ENCODE measurements at regions not wholly inside any gene's neighbourhood (a gene's known extent, or its start where the extent isn't known, plus 50 kb on each side); places are given as distances from the start of the nearest gene placed in this dataset.
"Not testable (repeated sequence)": the region's sequence is repeated elsewhere in the genome, so short reads cannot be mapped to it uniquely, and the experiment has no call there.

DNA sequence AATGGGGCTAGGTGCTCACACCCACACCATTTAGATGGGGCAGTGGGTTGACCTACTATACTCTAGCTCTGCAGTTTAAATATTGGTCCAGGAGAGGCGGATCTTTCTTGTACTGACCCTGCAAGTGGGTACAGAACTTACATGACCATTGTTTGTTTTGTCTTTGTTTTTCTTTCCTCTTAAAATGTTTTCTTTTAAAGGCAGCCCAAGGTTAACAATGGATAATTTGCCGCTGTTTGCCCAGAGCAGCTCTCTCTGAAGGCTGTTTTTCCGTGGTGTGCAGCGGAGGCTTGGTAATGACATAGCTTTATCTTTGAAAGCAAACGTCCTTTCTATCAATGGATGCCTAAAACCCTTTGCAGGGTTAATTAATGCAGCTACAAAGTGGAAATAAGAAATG is 133.3 kb upstream of the MEX3C start:
- no peak for DNase-seq

DNA sequence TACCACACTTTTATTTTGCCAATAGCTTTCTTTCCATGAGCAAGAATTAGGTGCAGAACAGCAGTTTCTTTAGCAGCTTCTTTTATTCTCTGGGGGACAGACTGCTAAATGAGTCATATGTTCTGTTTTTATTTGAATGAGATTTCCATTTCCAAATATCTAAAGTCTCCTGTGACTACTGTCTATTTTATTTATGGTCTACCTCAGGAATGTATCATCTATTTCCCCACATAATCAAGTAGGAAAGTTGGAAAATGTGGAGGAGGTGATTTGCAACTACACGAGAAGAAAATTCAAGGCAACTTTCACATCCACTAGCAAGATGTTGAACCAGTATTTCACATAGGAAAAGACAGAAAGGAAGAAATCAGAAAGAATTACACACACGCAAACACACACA is 139.9 kb upstream of the MEX3C start:
- no peak for DNase-seq

DNA sequence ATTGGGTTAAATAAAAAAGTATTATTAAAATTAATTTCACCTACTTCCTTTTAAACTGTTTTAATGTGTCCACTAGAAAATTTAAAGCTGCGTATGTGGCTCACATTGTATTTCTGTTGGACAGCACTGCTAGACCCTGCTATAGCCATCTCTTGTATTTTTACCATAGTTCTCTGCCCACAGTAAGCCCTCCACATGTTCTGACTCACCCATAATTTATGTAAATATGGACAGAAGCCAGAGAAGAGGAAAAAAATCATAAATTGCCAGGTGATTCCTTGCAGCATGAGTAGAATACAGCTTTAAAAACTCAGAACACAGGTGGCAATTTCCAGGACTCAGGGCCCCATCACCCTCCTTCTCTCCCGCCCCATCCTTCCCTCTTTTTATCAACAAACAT is 142.4 kb upstream of the MEX3C start:
- no peak for DNase-seq

DNA sequence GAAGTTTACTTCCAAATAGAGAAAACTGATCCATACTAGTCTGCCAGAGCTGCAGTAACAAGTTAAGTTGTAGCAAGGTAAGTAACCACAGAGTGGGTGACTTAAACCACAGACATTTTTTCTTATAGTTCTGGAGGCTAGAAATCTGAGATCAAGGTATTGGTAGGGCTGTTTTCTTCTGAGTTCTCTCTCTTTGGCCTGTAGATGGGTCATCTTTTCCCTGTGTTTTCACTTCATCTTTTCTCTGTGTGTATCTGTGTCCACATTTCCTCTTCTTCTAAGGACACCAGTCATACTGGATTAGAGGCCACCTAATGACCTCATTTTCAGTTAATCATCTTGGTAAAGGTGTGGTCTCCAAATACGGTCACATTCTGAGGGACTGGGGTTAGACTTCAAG is 142.9 kb upstream of the MEX3C start:
- no peak for DNase-seq

- DNase-seq, result no peak
Observed at GRCh38 chr18:51342815-51343214, 145.3 kb upstream of the MEX3C start.

DNA sequence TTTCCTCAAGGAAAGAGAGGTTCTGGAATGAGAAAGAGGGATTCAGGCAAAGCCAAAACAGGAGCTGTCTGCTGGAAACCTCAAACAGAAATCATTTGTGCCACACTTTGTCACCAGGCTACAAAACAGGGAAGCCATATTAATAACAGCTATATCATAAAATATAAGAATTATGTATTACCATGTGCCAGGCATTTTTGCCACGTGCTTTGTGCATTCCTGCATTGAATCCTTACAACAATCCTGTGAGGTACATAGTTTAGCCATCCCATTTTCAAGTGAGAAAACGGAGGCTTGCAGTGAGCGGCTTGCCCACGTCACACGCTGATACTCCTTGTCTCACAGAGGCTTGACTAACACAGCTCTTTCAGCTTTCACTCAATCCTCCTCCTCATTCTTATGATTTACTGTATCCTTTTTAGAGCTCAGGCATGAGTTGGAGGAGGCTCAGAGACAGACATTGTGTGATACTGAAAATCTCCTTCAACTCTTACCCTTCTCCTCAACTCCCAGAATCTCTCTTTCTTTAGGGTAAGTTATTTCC is 148.4 kb upstream of the MEX3C start:
- no peak for DNase-seq

- DNase-seq, result no peak
Observed at GRCh38 chr18:51346404-51346803, 148.9 kb upstream of the MEX3C start.

GRCh38 chr18:51350081-51350480 is 152.6 kb upstream of the MEX3C start:
- DNase-seq, result no peak

GRCh38 chr18:51355841-51356240 is 158.4 kb upstream of the MEX3C start:
- DNase-seq, result no peak

DNA sequence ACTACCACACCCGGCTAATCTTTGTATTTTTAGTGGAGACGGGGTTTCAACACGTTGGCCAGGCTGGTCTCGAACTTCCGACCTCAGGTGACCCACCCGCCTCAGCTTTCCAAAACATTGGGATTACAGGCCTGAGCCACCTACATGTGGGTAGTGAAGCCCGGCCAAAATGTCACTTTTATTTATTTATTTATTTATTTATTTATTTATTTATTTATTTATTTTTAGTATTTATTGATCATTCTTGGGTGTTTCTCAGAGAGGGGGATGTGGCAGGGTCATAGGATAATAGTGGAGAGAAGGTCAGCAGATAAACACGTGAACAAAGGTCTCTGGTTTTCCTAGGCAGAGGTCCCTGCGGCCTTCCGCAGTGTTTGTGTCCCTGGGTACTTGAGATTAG is 162.8 kb upstream of the MEX3C start:
- DNase-seq, result not testable (repeated sequence)

DNA sequence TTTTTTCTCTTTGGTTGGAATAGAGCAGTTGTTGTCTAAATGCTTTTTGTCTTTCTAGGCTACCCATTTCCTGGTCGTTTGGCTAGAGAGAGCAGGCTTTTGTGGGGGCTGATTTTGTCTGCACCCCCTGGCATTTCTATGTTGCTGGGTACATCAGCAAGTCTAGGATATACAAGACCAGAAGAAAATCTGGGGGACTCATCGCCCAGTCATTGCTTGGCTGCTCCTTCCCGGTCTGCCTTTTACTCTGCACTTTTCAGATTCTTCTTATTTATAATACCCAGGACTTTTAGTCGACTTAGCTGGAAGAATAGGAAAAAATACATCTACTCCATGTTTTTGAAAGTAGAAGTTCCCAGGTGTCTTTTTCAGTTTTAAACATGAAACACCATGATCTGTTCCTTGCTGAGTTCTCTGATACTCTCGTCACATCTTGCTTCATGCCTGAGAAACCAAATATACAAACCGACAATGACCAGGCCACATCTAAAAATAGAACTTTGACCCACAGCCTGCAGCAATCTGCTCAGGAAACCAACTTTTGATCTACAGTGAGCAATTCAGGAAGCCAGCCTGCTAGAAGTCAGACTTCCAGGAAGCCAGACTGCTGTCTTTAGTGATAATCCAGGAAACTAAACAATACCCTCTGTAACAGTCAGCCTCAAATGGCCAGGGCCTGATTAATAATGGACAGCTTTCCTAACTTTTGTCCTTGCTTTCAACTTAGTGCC is 163.8 kb upstream of the MEX3C start:
- no peak for DNase-seq

DNA sequence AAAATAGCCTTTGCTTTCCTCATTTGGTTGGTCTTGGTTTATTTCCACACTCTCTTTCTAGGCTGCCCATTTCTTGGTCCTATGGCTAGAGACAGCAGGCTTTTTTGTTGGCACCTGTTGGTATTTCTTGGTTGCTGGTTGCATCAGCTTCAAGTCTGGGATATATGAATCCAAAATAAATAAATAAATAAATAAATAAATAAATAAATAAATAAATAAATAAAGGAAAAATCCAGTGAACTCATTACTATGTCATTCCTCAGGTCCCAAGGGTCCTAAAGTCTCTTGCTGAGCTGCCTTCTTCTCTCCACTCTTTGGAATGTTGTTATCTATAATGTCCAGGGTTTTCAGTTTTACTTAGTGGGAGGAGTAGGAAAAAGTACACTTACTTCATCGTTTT is 165.9 kb upstream of the MEX3C start:
- DNase-seq, result no peak

DNA sequence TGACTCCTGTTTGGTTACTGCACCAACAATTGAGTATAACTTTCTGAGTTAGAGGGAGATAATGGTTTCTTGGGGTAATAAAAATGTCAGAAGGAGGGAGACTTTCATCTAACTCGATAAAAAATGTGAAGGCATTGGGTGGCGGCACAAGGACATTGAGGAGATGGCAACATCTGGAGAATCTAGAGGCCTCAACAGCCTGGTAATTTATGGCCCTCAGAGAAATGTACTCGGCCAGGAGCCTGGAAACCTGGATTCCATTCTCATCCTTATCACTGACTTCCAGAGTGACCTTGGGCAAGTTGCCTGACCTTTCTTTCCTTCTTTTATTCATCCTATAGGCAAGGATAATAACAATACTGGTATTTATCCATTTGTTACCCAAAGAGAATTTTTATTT is 173.5 kb upstream of the MEX3C start:
- no peak for DNase-seq

DNA sequence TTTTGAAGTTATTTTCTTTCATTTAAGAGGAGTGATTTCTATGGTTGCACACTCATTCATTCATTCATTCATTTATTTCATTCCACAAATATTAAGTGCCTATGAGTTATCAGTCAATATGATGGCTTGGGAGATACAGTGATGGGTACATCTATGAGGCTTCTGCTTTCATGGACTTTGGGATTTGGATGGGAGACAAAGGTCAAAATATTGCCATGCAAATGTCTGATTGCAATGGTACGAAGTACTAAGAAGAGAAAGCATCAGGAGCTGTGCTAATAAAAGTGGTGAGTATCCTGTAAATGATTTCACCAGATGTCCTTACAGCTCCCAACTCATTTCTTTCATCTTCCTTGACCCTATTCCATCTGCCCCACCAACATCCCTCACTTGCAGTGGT is 174.4 kb upstream of the MEX3C start:
- DNase-seq, result no peak

DNA sequence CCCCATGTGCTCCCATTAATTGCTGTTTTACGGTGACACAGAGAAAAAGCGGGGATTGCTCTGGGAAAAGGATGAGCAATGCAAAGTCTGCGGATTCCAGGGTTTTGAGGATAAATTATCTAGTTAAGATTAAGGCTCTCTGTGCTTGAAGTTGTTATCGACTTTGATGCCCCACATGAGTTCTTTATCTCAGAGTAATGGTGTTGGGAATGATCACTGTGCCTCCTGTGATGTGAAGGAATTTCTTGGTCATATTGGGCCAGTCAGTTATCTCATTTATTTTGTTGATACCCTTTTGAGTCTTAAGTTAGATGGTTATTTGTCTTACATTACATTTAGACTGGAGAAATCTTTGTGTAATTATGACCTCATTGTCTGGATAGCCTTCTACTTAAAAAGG is 184.6 kb upstream of the MEX3C start:
- no peak for DNase-seq

DNA sequence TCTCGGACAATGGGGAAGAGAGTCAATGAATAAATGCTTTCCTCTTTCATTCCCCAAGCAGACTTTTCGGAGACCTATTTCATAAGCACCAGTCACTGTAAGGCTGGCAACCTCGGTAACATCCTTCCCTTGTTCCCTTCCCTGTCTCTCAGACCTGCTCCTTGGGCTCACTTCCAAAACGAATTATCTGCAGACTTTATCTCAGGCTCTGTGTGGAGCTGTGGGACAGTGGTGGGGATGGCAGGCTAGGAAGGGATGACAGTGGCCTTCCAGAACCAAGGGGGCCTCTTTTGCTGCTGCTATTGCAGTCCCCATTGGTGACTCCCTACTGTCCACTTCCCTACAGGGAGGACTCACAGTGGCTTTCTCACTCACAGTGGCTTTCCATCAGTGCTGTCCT is 185.6 kb upstream of the MEX3C start:
- no peak for DNase-seq

DNA sequence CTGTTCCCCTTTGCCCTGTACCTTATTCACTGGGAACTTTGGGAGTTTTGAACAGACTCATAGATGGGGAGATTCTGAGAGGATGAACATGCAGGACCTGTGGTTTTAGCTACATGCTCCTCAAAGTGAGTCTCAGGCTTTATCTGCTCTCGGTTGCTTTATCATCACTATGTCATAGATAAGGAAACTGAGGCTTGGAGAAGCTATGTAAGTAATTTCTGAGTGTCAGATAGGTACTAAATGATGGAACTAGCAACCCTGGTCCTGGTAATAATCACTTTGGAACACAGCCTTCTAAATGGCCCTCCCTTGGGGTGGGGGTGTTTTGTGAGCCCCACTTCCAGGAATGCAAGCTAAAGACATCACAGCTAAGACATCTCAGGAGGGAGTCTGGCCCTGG is 186.2 kb upstream of the MEX3C start:
- no peak for DNase-seq

DNA sequence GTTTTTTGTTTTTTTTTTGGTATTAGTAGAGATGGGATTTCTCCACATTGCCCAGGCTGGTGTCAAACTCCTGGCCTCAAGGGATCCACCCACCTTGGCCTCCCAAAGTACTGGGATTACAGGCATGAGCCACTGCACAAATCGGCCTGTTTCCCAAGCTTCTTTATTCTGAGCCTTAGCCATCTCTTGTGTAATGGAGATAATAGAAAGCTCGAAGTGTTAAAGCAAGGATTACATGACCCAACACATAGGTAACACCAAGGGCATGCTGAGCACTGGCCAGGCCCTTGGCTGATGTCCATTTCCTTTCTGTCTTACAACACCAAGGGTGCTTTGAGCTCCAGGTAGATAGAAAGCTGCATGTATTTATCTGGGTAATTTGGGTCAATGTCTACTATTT is 187.8 kb upstream of the MEX3C start:
- DNase-seq, result no peak

GRCh38 chr18:51390702-51391101 is 193.2 kb upstream of the MEX3C start:
- DNase-seq, result no peak

DNA sequence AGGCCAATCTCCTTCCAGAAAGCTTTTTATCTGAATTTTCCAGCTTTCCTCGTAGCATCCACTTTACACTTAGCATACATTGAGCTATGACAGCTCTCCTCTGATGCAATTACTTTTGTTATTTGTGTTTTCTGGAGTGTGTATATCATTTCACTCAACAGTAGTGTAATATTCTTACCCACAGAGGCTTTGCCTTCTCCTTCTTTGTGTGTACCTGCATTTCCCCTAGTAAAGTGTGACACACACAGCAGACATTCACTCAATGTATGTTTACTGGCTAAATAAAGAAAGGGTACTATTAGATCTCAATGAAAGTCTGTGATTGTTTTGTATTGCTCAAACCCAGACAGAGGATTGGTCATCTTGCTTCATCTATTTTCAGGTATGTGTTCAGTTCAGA is 193.7 kb upstream of the MEX3C start:
- DNase-seq, result no peak

DNA sequence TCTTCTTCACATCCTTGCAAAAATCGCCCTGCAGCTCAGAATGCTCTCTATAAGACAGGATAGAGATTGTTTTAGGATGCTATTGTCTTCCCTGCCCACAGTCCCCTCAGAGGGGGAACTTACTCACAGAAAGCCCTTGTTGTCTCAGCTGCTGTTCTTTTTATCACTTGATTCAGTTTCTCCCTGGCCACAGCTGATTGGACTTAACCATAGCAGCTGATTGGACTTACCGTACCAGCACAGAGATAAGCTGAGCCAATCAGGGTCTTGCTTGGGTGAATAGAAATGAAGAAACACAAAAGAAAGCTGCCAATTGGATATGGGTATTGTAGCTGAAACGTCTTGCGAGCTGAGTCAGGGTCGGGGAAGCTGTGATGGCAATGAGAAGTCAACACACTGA is 194.2 kb upstream of the MEX3C start:
- no peak for DNase-seq

- no peak for DNase-seq
Observed at GRCh38 chr18:51397347-51397962, 200.0 kb upstream of the MEX3C start.

DNA sequence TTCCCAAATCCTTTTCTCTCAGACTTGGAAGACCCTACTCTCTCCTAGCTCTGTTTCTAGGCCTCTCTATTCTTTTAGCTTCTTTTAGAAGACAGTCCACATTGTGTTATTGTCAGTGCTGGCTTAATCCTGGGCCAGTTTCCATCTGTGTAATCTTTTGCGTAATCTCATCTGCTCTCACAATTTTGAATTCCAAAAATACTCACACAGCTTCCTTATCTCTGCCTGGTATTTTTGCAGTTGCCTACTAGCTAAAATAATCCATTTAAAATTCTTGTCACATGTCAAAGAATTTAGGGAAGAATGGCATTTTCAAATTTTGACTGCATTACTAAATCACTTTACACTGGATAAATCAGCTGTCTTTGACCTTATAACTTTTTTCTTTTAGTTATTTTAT is 200.6 kb upstream of the MEX3C start:
- no peak for DNase-seq

Data from muscle of arm (tissue), 1 donor.